ENCODE measurements at regions not wholly inside any gene's neighbourhood (a gene's known extent, or its start where the extent isn't known, plus 50 kb on each side); places are given as distances from the start of the nearest gene placed in this dataset.

GRCh38 chr18:73201940-73202339 is 334.2 kb upstream of the NETO1 start:
- H3K9me3 ChIP-seq (ENCODE audit: low read depth, low read length, poor library complexity, severe bottlenecking) = no peaks in the 10 kb centered on the region
- H3K27ac ChIP-seq (ENCODE audit: low read depth, low read length, poor library complexity, severe bottlenecking) = no peak overlapping the region
- H3K4me3 ChIP-seq (ENCODE audit: low read depth, low read length, poor library complexity, severe bottlenecking) = no peak overlapping the region
- no peaks in the 10 kb centered on the region for H3K27me3 ChIP-seq (replicated peaks; ENCODE audit: insufficient read depth, low read depth, low read length, poor library complexity)
- DNase-seq (ENCODE audit: low spot score) = peak; percentile 46
- H3K4me1 ChIP-seq (ENCODE audit: insufficient read depth, low read length, poor library complexity, severe bottlenecking) = no peaks in the 10 kb centered on the region
- ChIA-PET POLR2A (ENCODE audit: low non-redundant PET) (no interaction called here), CTCF (no interaction called here)
- TF ChIP-seq, protein P1, sequence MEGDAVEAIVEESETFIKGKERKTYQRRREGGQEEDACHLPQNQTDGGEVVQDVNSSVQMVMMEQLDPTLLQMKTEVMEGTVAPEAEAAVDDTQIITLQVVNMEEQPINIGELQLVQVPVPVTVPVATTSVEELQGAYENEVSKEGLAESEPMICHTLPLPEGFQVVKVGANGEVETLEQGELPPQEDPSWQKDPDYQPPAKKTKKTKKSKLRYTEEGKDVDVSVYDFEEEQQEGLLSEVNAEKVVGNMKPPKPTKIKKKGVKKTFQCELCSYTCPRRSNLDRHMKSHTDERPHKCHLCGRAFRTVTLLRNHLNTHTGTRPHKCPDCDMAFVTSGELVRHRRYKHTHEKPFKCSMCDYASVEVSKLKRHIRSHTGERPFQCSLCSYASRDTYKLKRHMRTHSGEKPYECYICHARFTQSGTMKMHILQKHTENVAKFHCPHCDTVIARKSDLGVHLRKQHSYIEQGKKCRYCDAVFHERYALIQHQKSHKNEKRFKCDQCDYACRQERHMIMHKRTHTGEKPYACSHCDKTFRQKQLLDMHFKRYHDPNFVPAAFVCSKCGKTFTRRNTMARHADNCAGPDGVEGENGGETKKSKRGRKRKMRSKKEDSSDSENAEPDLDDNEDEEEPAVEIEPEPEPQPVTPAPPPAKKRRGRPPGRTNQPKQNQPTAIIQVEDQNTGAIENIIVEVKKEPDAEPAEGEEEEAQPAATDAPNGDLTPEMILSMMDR (conservative IDR thresholded peaks at IDR 0.05; ENCODE audit: low read depth, low read length) = no peak
- no peak for TF ChIP-seq EZH2 (IDR thresholded peaks at IDR 0.05; ENCODE audit: borderline replicate concordance, low read depth, low read length, poor library complexity, severe bottlenecking)
- H3K36me3 ChIP-seq (ENCODE audit: insufficient read depth, low read length, poor library complexity, severe bottlenecking) = no peaks in the 10 kb centered on the region
- intact Hi-C loops (cut with micrococcal nuclease; ENCODE audit: unreplicated experiment) = no loop called here
- BruUV-seq (replicated peaks) = no TSS peak

DNA sequence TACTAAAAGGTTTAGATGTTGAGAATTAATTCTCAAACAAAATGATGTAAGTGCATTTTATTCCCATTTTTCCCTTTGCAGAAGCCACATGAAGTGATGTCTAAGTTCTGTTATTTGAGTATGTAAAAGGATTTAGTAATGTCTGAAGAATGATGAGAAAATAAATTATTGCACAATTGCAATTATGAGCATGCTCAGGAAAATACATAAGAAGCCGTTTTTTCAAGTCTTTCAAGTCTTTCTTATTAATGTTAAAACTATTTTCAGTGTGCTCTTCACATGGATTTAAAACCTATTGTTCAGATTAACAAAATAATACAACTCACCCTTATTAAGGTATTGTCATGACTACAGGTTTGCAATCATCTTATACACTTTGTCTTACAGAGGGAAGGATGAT is 331.4 kb upstream of the NETO1 start:
- no peak overlapping the region for H3K27ac ChIP-seq (ENCODE audit: low read depth, low read length, poor library complexity, severe bottlenecking)
- H3K4me3 ChIP-seq (ENCODE audit: low read depth, low read length, poor library complexity, severe bottlenecking) = no peak overlapping the region
- H3K9me3 ChIP-seq (ENCODE audit: low read depth, low read length, poor library complexity, severe bottlenecking) = peaks cover 3% of the 10 kb centered on the region
- no peaks in the 10 kb centered on the region for H3K4me1 ChIP-seq (ENCODE audit: insufficient read depth, low read length, poor library complexity, severe bottlenecking)
- intact Hi-C loops (cut with micrococcal nuclease; ENCODE audit: unreplicated experiment) = no loop called here
- no peak for TF ChIP-seq EZH2 (IDR thresholded peaks at IDR 0.05; ENCODE audit: borderline replicate concordance, low read depth, low read length, poor library complexity, severe bottlenecking)
- TF ChIP-seq, protein P1 (conservative IDR thresholded peaks at IDR 0.05; ENCODE audit: low read depth, low read length) = no peak
- POLR2A ChIA-PET (ENCODE audit: low non-redundant PET) = no interaction called here
- no peak for DNase-seq (ENCODE audit: low spot score)
- no peaks in the 10 kb centered on the region for H3K27me3 ChIP-seq (replicated peaks; ENCODE audit: insufficient read depth, low read depth, low read length, poor library complexity)
- BruUV-seq (replicated peaks) = no TSS peak
- CTCF ChIA-PET = no interaction called here
- no peaks in the 10 kb centered on the region for H3K36me3 ChIP-seq (ENCODE audit: insufficient read depth, low read length, poor library complexity, severe bottlenecking)

- no TSS peak for BruUV-seq (replicated peaks)
- intact Hi-C loops (cut with micrococcal nuclease; ENCODE audit: unreplicated experiment) = no loop called here
- DNase-seq (ENCODE audit: low spot score) = no peak
- ChIA-PET CTCF (no interaction called here), POLR2A (ENCODE audit: low non-redundant PET) (no interaction called here)
- Histone ChIP-seq H3K27me3 (replicated peaks; ENCODE audit: insufficient read depth, low read depth, low read length, poor library complexity) (no peaks in the 10 kb centered on the region), H3K4me3 (ENCODE audit: low read depth, low read length, poor library complexity, severe bottlenecking) (no peak overlapping the region), H3K27ac (ENCODE audit: low read depth, low read length, poor library complexity, severe bottlenecking) (no peak overlapping the region), H3K36me3 (ENCODE audit: insufficient read depth, low read length, poor library complexity, severe bottlenecking) (no peaks in the 10 kb centered on the region), H3K4me1 (ENCODE audit: insufficient read depth, low read length, poor library complexity, severe bottlenecking) (no peaks in the 10 kb centered on the region), H3K9me3 (ENCODE audit: low read depth, low read length, poor library complexity, severe bottlenecking) (peaks cover 5% of the 10 kb centered on the region)
- TF ChIP-seq EZH2 (IDR thresholded peaks at IDR 0.05; ENCODE audit: borderline replicate concordance, low read depth, low read length, poor library complexity, severe bottlenecking) = no peak
- TF ChIP-seq, protein P1 (conservative IDR thresholded peaks at IDR 0.05; ENCODE audit: low read depth, low read length) = no peak
These were observed 321.9 kb upstream of the NETO1 start for GRCh38 chr18:73189718-73190117.

All from A673 (cell line).